ENCODE measurements at regions not wholly inside any gene's neighbourhood (a gene's known extent, or its start where the extent isn't known, plus 50 kb on each side); places are given as distances from the start of the nearest gene placed in this dataset.

GRCh38 chr13:80552851-80553440, 212.0 kb upstream of the SPRY2 start:
- H3K27ac ChIP-seq (ENCODE audit: insufficient read depth, low read depth, low read length), result no peak overlapping the region
- H3K79me2 ChIP-seq (ENCODE audit: control insufficient read depth, insufficient read depth, low read length), result no peaks in the 10 kb centered on the region
- H3K4me2 ChIP-seq (ENCODE audit: insufficient read depth, low read length), result no peak overlapping the region
- no peak overlapping the region for H3K9ac ChIP-seq (replicated peaks; ENCODE audit: extremely low read depth, insufficient read depth, low read length)
- CTCF ChIA-PET, result interaction anchor here (1.5 kb wide), 1 partner anchor 20 kb away, joined by 3 read pairs; no protein-coding TSS in a partner anchor
- no peaks in the 10 kb centered on the region for H3K36me3 ChIP-seq (ENCODE audit: control insufficient read depth in 2 of 2, extremely low read depth in 1 of 2, insufficient read depth in 2 of 2, low read length in 2 of 2)
- TF ChIP-seq EZH2 (IDR thresholded peaks at IDR 0.05; ENCODE audit: borderline replicate concordance, low read depth, low read length, severe bottlenecking), result no peak
- TF ChIP-seq POLR2AphosphoS5 (IDR thresholded peaks at IDR 0.05; ENCODE audit: insufficient read depth, low read depth, low read length), result no peak
- no peak for TF ChIP-seq CTCF (IDR thresholded peaks at IDR 0.05; ENCODE audit: extremely low read depth in 1 of 2, insufficient read depth in 1 of 2, low read depth in 1 of 2, low read length in 2 of 2)
- TF ChIP-seq MAX (IDR thresholded peaks at IDR 0.05; ENCODE audit: insufficient read depth, insufficient read length), result no peak
- H3K4me1 ChIP-seq (ENCODE audit: control insufficient read depth, extremely low read depth, insufficient read depth, low read length), result peaks cover 35% of the 10 kb centered on the region
- FAIRE-seq (no peak), DNase-seq (ENCODE audit: low read depth, low spot score) (peak; percentile 6)
- H4K20me1 ChIP-seq (replicated peaks; ENCODE audit: control insufficient read depth, extremely low read depth, insufficient read depth, low read length), result no peaks in the 10 kb centered on the region
- intact Hi-C loops (cut with micrococcal nuclease), result loop anchor here (1.0 to 5.0 kb wide), 2 partner anchors 77 to 191 kb away; no protein-coding TSS in a partner anchor
- H3K9me1 ChIP-seq (replicated peaks; ENCODE audit: control insufficient read depth, extremely low read depth, insufficient read depth, low read length), result no peaks in the 10 kb centered on the region
- POLR2A ChIA-PET, result no interaction called here
- no peak overlapping the region for H2AFZ ChIP-seq (ENCODE audit: low read depth, low read length)
- H3K9me3 ChIP-seq (replicated peaks; ENCODE audit: control insufficient read depth, insufficient read depth, low read length), result no peaks in the 10 kb centered on the region
- dilution Hi-C loops (cut with MboI; ENCODE audit: extremely low pct_ligation_motif_present, low sequenced_read_pairs), result no loop called here
- H3K27me3 ChIP-seq (ENCODE audit: control insufficient read depth in 2 of 2, insufficient read depth in 2 of 2, low read length in 2 of 2), result no peaks in the 10 kb centered on the region
- no TSS peak for BruUV-seq (replicated peaks)
- H3K4me3 ChIP-seq (replicated peaks in 1 of 3; ENCODE audit: insufficient read depth in 1 of 3, low read depth in 1 of 3, low read length in 3 of 3), result no peak overlapping the region

All from endothelial cell of umbilical vein (primary cell).